AG04449 (cell line): ENCODE measurements at regions not wholly inside any gene's neighbourhood (a gene's known extent, or its start where the extent isn't known, plus 50 kb on each side); places are given as distances from the start of the nearest gene placed in this dataset.

ENCODE experiments used
- CTCF ChIA-PET: fragments of 350-600 bp; formaldehyde crosslinking; extraction: SDS; loops from one replicate; lab custom pipeline; 2021; ENCODE audit warnings: antibody characterized with exemption; lab: Yijun Ruan, JAX
- POLR2A ChIA-PET: fragments of 400-600, 350-600 bp; formaldehyde crosslinking; extraction: SDS; loops from one replicate; lab custom pipeline; 2020; ENCODE audit warnings: antibody characterized with exemption, inconsistent platforms; lab: Yijun Ruan, JAX
- DNase-seq: peaks from one replicate; pipeline ENCODE4 v3.0.0-alpha.2; 2010; ENCODE audit warnings: low read depth, low spot score
- H3K4me3 ChIP-seq: 2 replicates; pipeline ENCODE4 v1.5.1; 2011; ENCODE audit warnings: low read depth, mild to moderate bottlenecking, control low read depth, low read length
- TF ChIP-seq, protein P1 (sequence below): IDR thresholded peaks from one replicate; pipeline ENCODE4 v1.5.1; 2011; ENCODE audit warnings: mild to moderate bottlenecking, moderate library complexity, low read length, control low read depth, inconsistent platforms; ENCODE audit not compliant: insufficient read depth; ENCODE audit errors: missing control alignments

DNA sequence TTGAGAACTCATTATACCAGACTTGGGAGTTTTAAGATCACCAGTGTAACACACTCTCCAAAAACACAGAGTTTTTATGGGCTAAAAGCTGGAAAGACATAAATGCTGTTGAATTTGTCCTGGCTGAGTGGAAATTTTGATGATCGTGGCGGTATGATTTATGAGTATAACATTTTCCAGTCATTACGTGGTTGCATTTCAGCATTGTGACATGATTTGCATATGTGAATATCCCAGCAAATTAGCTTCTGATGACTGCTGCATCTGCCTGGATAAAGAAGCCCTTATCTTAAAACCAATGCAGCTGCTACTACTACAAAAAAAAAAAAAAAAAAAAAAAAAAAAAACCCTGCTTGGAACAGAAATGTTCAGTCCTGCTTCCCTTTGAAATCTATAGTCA is 850.9 kb downstream of the TFAP2A start:
- no peak overlapping the region for H3K4me3 ChIP-seq
- ChIA-PET POLR2A (no interaction called here), CTCF (no interaction called here)
- TF ChIP-seq, protein P1, sequence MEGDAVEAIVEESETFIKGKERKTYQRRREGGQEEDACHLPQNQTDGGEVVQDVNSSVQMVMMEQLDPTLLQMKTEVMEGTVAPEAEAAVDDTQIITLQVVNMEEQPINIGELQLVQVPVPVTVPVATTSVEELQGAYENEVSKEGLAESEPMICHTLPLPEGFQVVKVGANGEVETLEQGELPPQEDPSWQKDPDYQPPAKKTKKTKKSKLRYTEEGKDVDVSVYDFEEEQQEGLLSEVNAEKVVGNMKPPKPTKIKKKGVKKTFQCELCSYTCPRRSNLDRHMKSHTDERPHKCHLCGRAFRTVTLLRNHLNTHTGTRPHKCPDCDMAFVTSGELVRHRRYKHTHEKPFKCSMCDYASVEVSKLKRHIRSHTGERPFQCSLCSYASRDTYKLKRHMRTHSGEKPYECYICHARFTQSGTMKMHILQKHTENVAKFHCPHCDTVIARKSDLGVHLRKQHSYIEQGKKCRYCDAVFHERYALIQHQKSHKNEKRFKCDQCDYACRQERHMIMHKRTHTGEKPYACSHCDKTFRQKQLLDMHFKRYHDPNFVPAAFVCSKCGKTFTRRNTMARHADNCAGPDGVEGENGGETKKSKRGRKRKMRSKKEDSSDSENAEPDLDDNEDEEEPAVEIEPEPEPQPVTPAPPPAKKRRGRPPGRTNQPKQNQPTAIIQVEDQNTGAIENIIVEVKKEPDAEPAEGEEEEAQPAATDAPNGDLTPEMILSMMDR, result no peak
- peak; percentile 7 for DNase-seq

DNA sequence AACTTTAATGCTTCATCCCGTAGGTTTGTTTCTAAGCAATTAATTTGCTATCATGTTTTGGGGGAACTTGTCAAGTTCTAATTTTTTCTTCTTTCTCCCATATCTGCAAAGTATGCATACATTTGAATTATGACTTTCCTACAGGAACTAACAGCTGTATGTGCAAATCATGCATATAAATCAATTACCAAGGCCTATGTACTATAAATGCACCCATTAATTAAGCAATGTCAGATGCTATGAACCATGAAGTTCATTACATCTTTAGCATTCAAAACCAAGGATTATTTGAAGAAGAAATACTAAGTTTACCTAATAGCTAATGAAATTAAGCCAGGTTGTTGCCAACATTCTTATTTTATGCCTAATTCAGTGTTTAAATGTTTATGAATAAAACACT is 851.3 kb downstream of the TFAP2A start:
- ChIA-PET CTCF (interaction anchor here (1.3 kb wide), 1 partner anchor 11 kb away, joined by 3 read pairs; no protein-coding TSS in a partner anchor), POLR2A (interaction anchor here (0.6 kb wide), 1 partner anchor 80 kb away, joined by 3 read pairs; no protein-coding TSS in a partner anchor)
- TF ChIP-seq, protein P1, result no peak
- no peak for DNase-seq
- no peak overlapping the region for H3K4me3 ChIP-seq

DNA sequence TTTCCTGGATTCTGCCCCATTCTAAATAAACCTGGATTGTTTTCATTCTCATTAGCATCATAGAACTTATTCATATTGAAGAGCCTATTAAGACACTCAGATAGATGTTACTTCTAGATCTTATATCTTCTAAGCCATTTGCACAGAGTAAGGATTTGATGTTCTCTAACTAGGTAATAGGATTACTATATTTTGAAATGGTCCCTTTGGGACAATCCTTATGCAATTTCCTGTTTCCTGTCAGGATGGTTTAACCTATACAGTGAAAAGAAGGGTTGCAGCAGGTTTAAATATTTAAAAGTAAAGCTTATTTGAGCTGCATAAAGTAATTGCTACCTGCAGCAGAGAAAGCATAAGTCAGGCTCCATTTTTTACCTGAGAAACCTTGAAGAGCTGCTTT is 860.1 kb downstream of the TFAP2A start:
- TF ChIP-seq, protein P1, result no peak
- POLR2A ChIA-PET, result no interaction called here
- CTCF ChIA-PET, result no interaction called here
- H3K4me3 ChIP-seq, result no peak overlapping the region
- no peak for DNase-seq

DNA sequence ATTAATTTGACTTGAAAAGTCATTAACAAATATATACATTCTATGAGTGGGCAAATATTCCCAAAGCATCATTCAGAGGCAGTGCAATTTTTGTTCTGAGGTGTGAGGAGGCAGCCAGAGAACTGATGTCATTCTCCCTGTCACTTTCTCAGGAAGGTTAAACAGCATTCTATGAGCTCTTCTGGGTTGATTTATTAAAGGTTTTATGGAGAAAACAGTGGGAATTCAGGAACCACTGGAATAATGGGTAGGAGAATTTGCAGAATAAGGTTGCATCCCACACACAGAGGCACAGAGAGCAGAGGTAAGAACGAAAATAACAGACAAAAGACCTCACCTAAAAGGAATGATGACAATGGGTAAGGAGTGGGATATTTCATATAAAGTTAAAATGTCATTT is 860.6 kb downstream of the TFAP2A start:
- TF ChIP-seq, protein P1, result no peak
- DNase-seq, result no peak
- ChIA-PET CTCF (no interaction called here), POLR2A (no interaction called here)
- H3K4me3 ChIP-seq, result no peak overlapping the region

DNA sequence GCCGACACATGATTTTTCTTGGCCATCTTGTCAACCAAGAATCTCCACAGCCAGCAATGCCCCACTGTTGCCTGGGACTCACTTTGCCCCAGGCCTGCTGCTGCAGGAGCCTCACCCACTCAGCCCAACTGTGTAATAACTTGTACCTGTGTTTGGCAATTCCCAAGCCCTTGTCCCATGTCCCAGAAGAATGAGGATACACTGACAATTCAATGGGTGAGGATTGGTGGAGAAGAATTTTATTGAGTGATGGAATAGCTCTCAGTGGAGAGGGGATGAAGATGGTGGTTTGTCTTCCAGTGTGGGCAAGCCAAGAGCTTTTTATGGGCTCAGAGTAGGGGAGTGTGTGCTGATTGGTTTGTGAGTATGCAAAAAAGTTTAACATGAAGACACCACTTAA is 861.9 kb downstream of the TFAP2A start:
- TF ChIP-seq, protein P1, result no peak
- H3K4me3 ChIP-seq, result no peak overlapping the region
- POLR2A ChIA-PET, result no interaction called here
- CTCF ChIA-PET, result no interaction called here
- DNase-seq, result no peak

DNA sequence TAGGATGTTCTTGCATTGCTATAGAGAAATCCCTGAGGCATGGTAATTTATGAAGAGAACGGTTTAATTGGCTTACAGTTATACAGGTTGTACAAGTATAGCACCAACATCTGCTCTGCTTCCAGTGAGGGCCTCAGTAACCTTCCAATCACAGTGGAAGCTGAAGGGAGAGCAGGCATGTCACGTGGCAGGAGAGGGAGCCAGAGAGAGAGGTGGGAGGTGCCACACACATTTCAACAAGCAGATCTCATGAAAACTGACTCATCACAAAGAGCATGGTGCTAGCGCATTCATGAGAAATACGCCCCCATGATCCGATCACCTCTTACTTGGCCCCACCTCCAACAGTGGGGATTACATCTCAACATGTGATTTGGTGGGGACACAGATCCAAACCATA is 871.2 kb downstream of the TFAP2A start:
- POLR2A ChIA-PET, result no interaction called here
- CTCF ChIA-PET, result no interaction called here
- no peak for DNase-seq
- TF ChIP-seq, protein P1, result no peak
- H3K4me3 ChIP-seq, result no peak overlapping the region
